ENCODE measurements at regions not wholly inside any gene's neighbourhood (a gene's known extent, or its start where the extent isn't known, plus 50 kb on each side); places are given as distances from the start of the nearest gene placed in this dataset.

- H3K4me3 ChIP-seq (ENCODE audit: low read depth, low read length): no peak overlapping the region
- no peaks in the 10 kb centered on the region for H3K27me3 ChIP-seq (replicated peaks; ENCODE audit: control insufficient read depth, insufficient read depth, low read length)
- Mint-ChIP-seq H3K9me3 (ENCODE audit: unreplicated experiment) (no peaks in the 10 kb centered on the region), H3K4me1 (ENCODE audit: low read depth, unreplicated experiment) (no peaks in the 10 kb centered on the region), H3K27me3 (ENCODE audit: insufficient read depth, unreplicated experiment) (peaks cover 2% of the 10 kb centered on the region), H3K27ac (ENCODE audit: unreplicated experiment) (no peak overlapping the region), H3K4me3 (ENCODE audit: unreplicated experiment) (no peak overlapping the region), H3K36me3 (ENCODE audit: insufficient read depth, unreplicated experiment) (no peaks in the 10 kb centered on the region)
- BruUV-seq (replicated peaks): no TSS peak
- no peak for TF ChIP-seq CTCF (IDR thresholded peaks at IDR 0.05; ENCODE audit: insufficient read depth in 1 of 2, low read depth in 1 of 2, low read length in 1 of 2, severe bottlenecking in 1 of 2, unreplicated experiment in 1 of 2)
- POLR2A ChIA-PET: no interaction called here
- DNase-seq: no peak
- H3K36me3 ChIP-seq (ENCODE audit: control insufficient read depth, insufficient read depth, low read length): no peaks in the 10 kb centered on the region
- 0 out of 2 replicates have a peak, but pooled peaks cover 4% of the 10 kb centered on the region for H3K4me1 ChIP-seq
- intact Hi-C loops (cut with micrococcal nuclease; ENCODE audit: unreplicated experiment): no loop called here
- no peaks in the 10 kb centered on the region for H3K9me3 ChIP-seq
- CTCF ChIA-PET: no interaction called here
Observed at GRCh38 chr2:192333642-192334041, 138.9 kb upstream of the TMEFF2 start.

GRCh38 chr2:192328297-192328696 is 133.6 kb upstream of the TMEFF2 start:
- ChIA-PET CTCF (no interaction called here), POLR2A (no interaction called here)
- no peaks in the 10 kb centered on the region for H3K4me1 Mint-ChIP-seq (ENCODE audit: low read depth, unreplicated experiment)
- no peaks in the 10 kb centered on the region for H3K36me3 ChIP-seq (ENCODE audit: control insufficient read depth, insufficient read depth, low read length)
- intact Hi-C loops (cut with micrococcal nuclease; ENCODE audit: unreplicated experiment): loop anchor here (10.0 kb wide), 1 partner anchor 277 kb away; no protein-coding TSS in a partner anchor
- TF ChIP-seq CTCF (IDR thresholded peaks at IDR 0.05; ENCODE audit: insufficient read depth in 1 of 2, low read depth in 1 of 2, low read length in 1 of 2, severe bottlenecking in 1 of 2, unreplicated experiment in 1 of 2): no peak
- H3K4me3 Mint-ChIP-seq (ENCODE audit: unreplicated experiment): no peak overlapping the region
- 0 out of 2 replicates have a peak, but pooled peaks cover 4% of the 10 kb centered on the region for H3K4me1 ChIP-seq
- no peaks in the 10 kb centered on the region for H3K36me3 Mint-ChIP-seq (ENCODE audit: insufficient read depth, unreplicated experiment)
- H3K9me3 ChIP-seq: no peaks in the 10 kb centered on the region
- DNase-seq: no peak
- BruUV-seq (replicated peaks): no TSS peak
- no peak overlapping the region for H3K4me3 ChIP-seq (ENCODE audit: low read depth, low read length)
- H3K27me3 ChIP-seq (replicated peaks; ENCODE audit: control insufficient read depth, insufficient read depth, low read length): no peaks in the 10 kb centered on the region
- H3K27ac Mint-ChIP-seq (ENCODE audit: unreplicated experiment): no peak overlapping the region
- H3K27me3 Mint-ChIP-seq (ENCODE audit: insufficient read depth, unreplicated experiment): peaks cover 2% of the 10 kb centered on the region
- no peaks in the 10 kb centered on the region for H3K9me3 Mint-ChIP-seq (ENCODE audit: unreplicated experiment)

GRCh38 chr2:192327576-192327975 is 132.8 kb upstream of the TMEFF2 start:
- Mint-ChIP-seq H3K4me1 (ENCODE audit: low read depth, unreplicated experiment) (no peaks in the 10 kb centered on the region), H3K9me3 (ENCODE audit: unreplicated experiment) (no peaks in the 10 kb centered on the region), H3K4me3 (ENCODE audit: unreplicated experiment) (no peak overlapping the region), H3K27ac (ENCODE audit: unreplicated experiment) (no peak overlapping the region), H3K36me3 (ENCODE audit: insufficient read depth, unreplicated experiment) (no peaks in the 10 kb centered on the region), H3K27me3 (ENCODE audit: insufficient read depth, unreplicated experiment) (no peaks in the 10 kb centered on the region)
- H3K36me3 ChIP-seq (ENCODE audit: control insufficient read depth, insufficient read depth, low read length): no peaks in the 10 kb centered on the region
- H3K9me3 ChIP-seq: no peaks in the 10 kb centered on the region
- no TSS peak for BruUV-seq (replicated peaks)
- TF ChIP-seq CTCF (IDR thresholded peaks at IDR 0.05; ENCODE audit: insufficient read depth in 1 of 2, low read depth in 1 of 2, low read length in 1 of 2, severe bottlenecking in 1 of 2, unreplicated experiment in 1 of 2): no peak
- intact Hi-C loops (cut with micrococcal nuclease; ENCODE audit: unreplicated experiment): loop anchor here (10.0 kb wide), 1 partner anchor 277 kb away; no protein-coding TSS in a partner anchor
- DNase-seq: no peak
- POLR2A ChIA-PET: no interaction called here
- CTCF ChIA-PET: no interaction called here
- no peaks in the 10 kb centered on the region for H3K27me3 ChIP-seq (replicated peaks; ENCODE audit: control insufficient read depth, insufficient read depth, low read length)
- no peak overlapping the region for H3K4me3 ChIP-seq (ENCODE audit: low read depth, low read length)
- 0 out of 2 replicates have a peak, but pooled peaks cover 4% of the 10 kb centered on the region for H3K4me1 ChIP-seq
